Prostate gland (tissue), 2 donors: ENCODE measurements at regions not wholly inside any gene's neighbourhood (a gene's known extent, or its start where the extent isn't known, plus 50 kb on each side); places are given as distances from the start of the nearest gene placed in this dataset.
"Not testable (repeated sequence)": the region's sequence is repeated elsewhere in the genome, so short reads cannot be mapped to it uniquely, and the experiment has no call there.

Source experiments
- CTCF ChIP-seq, 4 experiments: fragments of 200-600 bp in 2 of 4; fragments of 450-650 bp in 2 of 4; sonication (generic) in 2 of 4; IDR thresholded peaks; 1 replicate in 3 of 4; 2 replicates in 1 of 4; pipeline ENCODE4 v1.5.1; 2016 to 2019; ENCODE audit warnings: antibody characterized with exemption in 4 of 4, mild to moderate bottlenecking in 2 of 4, moderate library complexity in 2 of 4
- POLR2A ChIP-seq: fragments of 450-650 bp; IDR thresholded peaks from one replicate; pipeline ENCODE4 v1.6.1; 2016; ENCODE audit warnings: antibody characterized with exemption, mild to moderate bottlenecking
- POLR2AphosphoS5 ChIP-seq: sonication (generic); formaldehyde crosslinking; IDR thresholded peaks from one replicate; pipeline ENCODE4 v1.6.1; 2017; ENCODE audit warnings: antibody characterized with exemption

- not testable (repeated sequence) for TF ChIP-seq CTCF (IDR thresholded peaks at IDR 0.05); POLR2A; POLR2AphosphoS5
Measured at GRCh38 chr7:81182056-81182455, 263.2 kb upstream of the SEMA3C start.
